OCI-LY3 (cell line): ENCODE measurements at regions not wholly inside any gene's neighbourhood (a gene's known extent, or its start where the extent isn't known, plus 50 kb on each side); places are given as distances from the start of the nearest gene placed in this dataset.

ENCODE experiments used
- H2AFZ ChIP-seq: fragments of 200-600, 300-600 bp; shearing (Covaris generic); 2 replicates; pipeline ENCODE4 v1.6.0; 2014; ENCODE audit warnings: antibody characterized with exemption, low read depth, low read length
- H3K27ac ChIP-seq: fragments of 200-600, 300-600 bp; sonication (generic); 2 replicates; pipeline ENCODE4 v1.5.1; 2014; ENCODE audit warnings: mild to moderate bottlenecking, low read length, moderate library complexity, mixed read lengths
- H3K27me3 ChIP-seq: fragments of 200-600, 300-600 bp; sonication (generic); 2 replicates; pipeline ENCODE4 v1.6.1; 2014; ENCODE audit warnings: low read depth, low read length, mixed read lengths
- H3K36me3 ChIP-seq: fragments of 200-600, 300-600 bp; sonication (generic); replicated peaks from 2 replicates; pipeline ENCODE3; 2014; ENCODE audit warnings: low read depth, low read length, mixed read lengths
- H3K4me1 ChIP-seq: fragments of 300-600, 200-600 bp; sonication (generic); 2 replicates; pipeline ENCODE4 v1.6.1; 2014; ENCODE audit warnings: low read length, mixed read lengths
- H3K4me2 ChIP-seq: fragments of 200-600, 300-600 bp; sonication (generic); 2 replicates; pipeline ENCODE4 v1.6.1; 2014; ENCODE audit warnings: low read length, mixed read lengths
- H3K4me3 ChIP-seq: fragments of 300-600, 200-600 bp; sonication (generic); 2 replicates; pipeline ENCODE4 v1.5.1; 2014; ENCODE audit warnings: antibody characterized with exemption, mild to moderate bottlenecking, low read length, moderate library complexity
- H3K79me2 ChIP-seq: fragments of 300-600, 200-600 bp; shearing (Covaris generic); 2 replicates; pipeline ENCODE4 v1.6.1; 2014; ENCODE audit warnings: mild to moderate bottlenecking, low read length, mixed read lengths
- H3K9ac ChIP-seq: fragments of 300-600, 200-600 bp; shearing (Covaris generic); 2 replicates; pipeline ENCODE4 v1.6.0; 2014; ENCODE audit warnings: mild to moderate bottlenecking, low read length, moderate library complexity
- H3K9me3 ChIP-seq: fragments of 200-600, 300-600 bp; shearing (Covaris generic); 2 replicates; pipeline ENCODE4 v1.6.1; 2014; ENCODE audit warnings: low read length, mixed read lengths; ENCODE audit not compliant: insufficient read depth
- H4K20me1 ChIP-seq: fragments of 200-600, 300-600 bp; sonication (generic); 2 replicates; pipeline ENCODE4 v1.6.1; 2016; ENCODE audit warnings: low read length, mixed read lengths; ENCODE audit not compliant: insufficient read depth
- CTCF ChIP-seq: fragments of 200-600, 300-600 bp; sonication (generic); IDR thresholded peaks from 2 replicates; pipeline ENCODE4 v1.5.1; 2014; ENCODE audit warnings: antibody characterized with exemption, low read length, low read depth
- EZH2phosphoT487 ChIP-seq: fragments of 200-600 bp; shearing (Covaris generic); IDR thresholded peaks from 2 replicates; pipeline ENCODE4 v1.6.1; 2018; ENCODE audit warnings: antibody characterized with exemption, mixed run types, low read depth

GRCh38 chr3:168512802-168513201 is 417.1 kb upstream of the GOLIM4 start:
- Histone ChIP-seq H3K27ac (no peak overlapping the region), H3K79me2 (no peaks in the 10 kb centered on the region), H2AFZ (no peak overlapping the region), H3K9me3 (no peaks in the 10 kb centered on the region), H4K20me1 (no peaks in the 10 kb centered on the region), H3K27me3 (no peaks in the 10 kb centered on the region), H3K4me2 (no peak overlapping the region), H3K9ac (no peak overlapping the region), H3K4me3 (no peak overlapping the region), H3K4me1 (peaks cover 3% of the 10 kb centered on the region; the same call in 1 of the 2 replicates), H3K36me3 (no peaks in the 10 kb centered on the region)
- TF ChIP-seq EZH2phosphoT487, result no peak
- no peak for TF ChIP-seq CTCF

- TF ChIP-seq EZH2phosphoT487 (no peak), CTCF (peak; percentile 66)
- H3K4me3 ChIP-seq, result no peak overlapping the region
- no peaks in the 10 kb centered on the region for H4K20me1 ChIP-seq
Observed at GRCh38 chr3:168511428-168512014, 415.8 kb upstream of the GOLIM4 start.

GRCh38 chr3:168506589-168506988 is 410.9 kb upstream of the GOLIM4 start:
- TF ChIP-seq CTCF, result no peak
- no peak for TF ChIP-seq EZH2phosphoT487
- H3K9ac ChIP-seq, result no peak overlapping the region
- no peak overlapping the region for H2AFZ ChIP-seq

More at GRCh38 chr3:168511428-168512014, 415.8 kb upstream of the GOLIM4 start:
- Histone ChIP-seq H3K9me3 (no peaks in the 10 kb centered on the region), H3K79me2 (no peaks in the 10 kb centered on the region), H3K4me1 (peaks cover 3% of the 10 kb centered on the region; the same call in 1 of the 2 replicates), H3K27me3 (no peaks in the 10 kb centered on the region), H3K36me3 (no peaks in the 10 kb centered on the region), H2AFZ (no peak overlapping the region), H3K9ac (no peak overlapping the region), H3K4me2 (no peak overlapping the region), H3K27ac (no peak overlapping the region)

GRCh38 chr3:168501570-168501969 is 405.8 kb upstream of the GOLIM4 start:
- TF ChIP-seq CTCF, result no peak
- no peak for TF ChIP-seq EZH2phosphoT487
- no peak overlapping the region for H3K4me3 ChIP-seq
- H3K9me3 ChIP-seq, result no peaks in the 10 kb centered on the region
- no peaks in the 10 kb centered on the region for H3K27me3 ChIP-seq
- no peaks in the 10 kb centered on the region for H3K36me3 ChIP-seq
- H2AFZ ChIP-seq, result no peak overlapping the region
- peaks cover 18% of the 10 kb centered on the region for H3K4me1 ChIP-seq
- 0 out of 2 replicates have a peak, but pooled peaks cover 6% of the 10 kb centered on the region for H4K20me1 ChIP-seq
- H3K9ac ChIP-seq, result no peak overlapping the region
- H3K4me2 ChIP-seq, result no peak overlapping the region
- H3K27ac ChIP-seq, result no peak overlapping the region
- H3K79me2 ChIP-seq, result no peaks in the 10 kb centered on the region

More at GRCh38 chr3:168506589-168506988, 410.9 kb upstream of the GOLIM4 start:
- no peaks in the 10 kb centered on the region for H3K9me3 ChIP-seq
- H3K79me2 ChIP-seq, result no peaks in the 10 kb centered on the region
- no peaks in the 10 kb centered on the region for H4K20me1 ChIP-seq
- H3K27me3 ChIP-seq, result no peaks in the 10 kb centered on the region
- H3K4me2 ChIP-seq, result no peak overlapping the region
- H3K36me3 ChIP-seq, result no peaks in the 10 kb centered on the region
- peaks cover 4% of the 10 kb centered on the region; the same call in 1 of the 2 replicates for H3K4me1 ChIP-seq
- H3K27ac ChIP-seq, result no peak overlapping the region
- no peak overlapping the region for H3K4me3 ChIP-seq
